HUES6 (cell line): ENCODE measurements at regions not wholly inside any gene's neighbourhood (a gene's known extent, or its start where the extent isn't known, plus 50 kb on each side); places are given as distances from the start of the nearest gene placed in this dataset.

Experiments used
- H3K27ac ChIP-seq: 2 replicates; pipeline ENCODE4 v1.7.0; 2013; ENCODE audit warnings: low read depth, mild to moderate bottlenecking, low read length, inconsistent platforms
- H3K27me3 ChIP-seq: 2 replicates; pipeline ENCODE4 v1.6.1; 2013; ENCODE audit warnings: low read length; ENCODE audit not compliant: control insufficient read depth, insufficient read depth
- H3K36me3 ChIP-seq: 2 replicates; pipeline ENCODE4 v1.6.1; 2013; ENCODE audit warnings: low read length; ENCODE audit not compliant: control insufficient read depth, insufficient read depth
- H3K4me1 ChIP-seq: 2 replicates; pipeline ENCODE4 v1.6.1; 2013; ENCODE audit warnings: low read length; ENCODE audit not compliant: control insufficient read depth, insufficient read depth
- H3K4me3 ChIP-seq: 2 replicates; pipeline ENCODE4 v1.5.1; 2013; ENCODE audit warnings: low read depth, low read length
- H3K9ac ChIP-seq: one replicate; pipeline ENCODE4 v1.6.1; 2013; ENCODE audit warnings: mild to moderate bottlenecking, low read length
- H3K9me3 ChIP-seq: 2 replicates; pipeline ENCODE4 v1.6.1; 2013; ENCODE audit warnings: low read depth, low read length; ENCODE audit not compliant: control insufficient read depth, insufficient read depth

GRCh38 chr20:11581271-11581670 lies 336.4 kb upstream of the BTBD3 start:
- no peaks in the 10 kb centered on the region for H3K4me1 ChIP-seq
- no peaks in the 10 kb centered on the region for H3K27me3 ChIP-seq
- no peak overlapping the region for H3K27ac ChIP-seq
- H3K4me3 ChIP-seq = no peak overlapping the region
- no peaks in the 10 kb centered on the region for H3K36me3 ChIP-seq
- no peaks in the 10 kb centered on the region for H3K9me3 ChIP-seq
- no peak overlapping the region for H3K9ac ChIP-seq

GRCh38 chr20:11582060-11582459 lies 335.6 kb upstream of the BTBD3 start:
- Histone ChIP-seq H3K4me1 (no peaks in the 10 kb centered on the region), H3K27me3 (no peaks in the 10 kb centered on the region), H3K36me3 (no peaks in the 10 kb centered on the region), H3K9ac (no peak overlapping the region), H3K9me3 (no peaks in the 10 kb centered on the region), H3K27ac (no peak overlapping the region), H3K4me3 (no peak overlapping the region)

- H3K4me1 ChIP-seq = no peaks in the 10 kb centered on the region
- H3K9me3 ChIP-seq = no peaks in the 10 kb centered on the region
- H3K27me3 ChIP-seq = no peaks in the 10 kb centered on the region
- no peaks in the 10 kb centered on the region for H3K36me3 ChIP-seq
- H3K4me3 ChIP-seq = no peak overlapping the region
- H3K27ac ChIP-seq = no peak overlapping the region
- H3K9ac ChIP-seq = no peak overlapping the region
Observed at GRCh38 chr20:11585752-11586352, 331.8 kb upstream of the BTBD3 start.

GRCh38 chr20:11588875-11589274 lies 328.8 kb upstream of the BTBD3 start:
- Histone ChIP-seq H3K9ac (no peak overlapping the region), H3K36me3 (no peaks in the 10 kb centered on the region), H3K27me3 (no peaks in the 10 kb centered on the region), H3K4me3 (no peak overlapping the region), H3K9me3 (no peaks in the 10 kb centered on the region), H3K4me1 (no peaks in the 10 kb centered on the region), H3K27ac (no peak overlapping the region)

GRCh38 chr20:11591965-11592364 lies 325.7 kb upstream of the BTBD3 start:
- H3K27me3 ChIP-seq = no peaks in the 10 kb centered on the region
- H3K4me1 ChIP-seq = no peaks in the 10 kb centered on the region
- no peak overlapping the region for H3K27ac ChIP-seq
- no peak overlapping the region for H3K9ac ChIP-seq
- H3K4me3 ChIP-seq = no peak overlapping the region
- no peaks in the 10 kb centered on the region for H3K9me3 ChIP-seq
- no peaks in the 10 kb centered on the region for H3K36me3 ChIP-seq

- Histone ChIP-seq H3K36me3 (no peaks in the 10 kb centered on the region), H3K27ac (no peak overlapping the region), H3K9ac (no peak overlapping the region), H3K9me3 (no peaks in the 10 kb centered on the region), H3K4me3 (no peak overlapping the region), H3K4me1 (no peaks in the 10 kb centered on the region; the same call in 1 of the 2 replicates), H3K27me3 (no peaks in the 10 kb centered on the region)
Observed at GRCh38 chr20:11604339-11604738, 313.4 kb upstream of the BTBD3 start.

- Histone ChIP-seq H3K27me3 (no peaks in the 10 kb centered on the region), H3K4me3 (no peak overlapping the region), H3K9me3 (no peaks in the 10 kb centered on the region), H3K9ac (no peak overlapping the region), H3K4me1 (no peaks in the 10 kb centered on the region; the same call in 1 of the 2 replicates), H3K36me3 (no peaks in the 10 kb centered on the region), H3K27ac (no peak overlapping the region)
Observed at GRCh38 chr20:11607047-11607446, 310.6 kb upstream of the BTBD3 start.

- Histone ChIP-seq H3K36me3 (no peaks in the 10 kb centered on the region), H3K4me1 (no peaks in the 10 kb centered on the region), H3K9me3 (no peaks in the 10 kb centered on the region), H3K27me3 (no peaks in the 10 kb centered on the region), H3K4me3 (no peak overlapping the region), H3K9ac (no peak overlapping the region), H3K27ac (no peak overlapping the region)
Observed at GRCh38 chr20:11608736-11609135, 309.0 kb upstream of the BTBD3 start.

- H3K9me3 ChIP-seq = no peaks in the 10 kb centered on the region
- no peaks in the 10 kb centered on the region for H3K36me3 ChIP-seq
- no peaks in the 10 kb centered on the region for H3K4me1 ChIP-seq
- H3K27ac ChIP-seq = no peak overlapping the region
- H3K27me3 ChIP-seq = no peaks in the 10 kb centered on the region
- no peak overlapping the region for H3K9ac ChIP-seq
- H3K4me3 ChIP-seq = no peak overlapping the region
Observed at GRCh38 chr20:11624704-11625103, 293.0 kb upstream of the BTBD3 start.

- no peaks in the 10 kb centered on the region for H3K27me3 ChIP-seq
- no peaks in the 10 kb centered on the region for H3K9me3 ChIP-seq
- no peaks in the 10 kb centered on the region for H3K36me3 ChIP-seq
- no peak overlapping the region for H3K9ac ChIP-seq
- no peak overlapping the region for H3K27ac ChIP-seq
- H3K4me3 ChIP-seq = no peak overlapping the region
- H3K4me1 ChIP-seq = no peaks in the 10 kb centered on the region
Observed at GRCh38 chr20:11626551-11626950, 291.1 kb upstream of the BTBD3 start.

GRCh38 chr20:11642866-11643265 lies 274.8 kb upstream of the BTBD3 start:
- Histone ChIP-seq H3K4me1 (no peaks in the 10 kb centered on the region), H3K9ac (no peak overlapping the region), H3K36me3 (no peaks in the 10 kb centered on the region), H3K27ac (no peak overlapping the region), H3K27me3 (no peaks in the 10 kb centered on the region), H3K9me3 (no peaks in the 10 kb centered on the region), H3K4me3 (no peak overlapping the region)

GRCh38 chr20:11646359-11646758 lies 271.3 kb upstream of the BTBD3 start:
- peaks cover 5% of the 10 kb centered on the region for H3K4me1 ChIP-seq
- H3K27ac ChIP-seq = no peak overlapping the region
- H3K36me3 ChIP-seq = no peaks in the 10 kb centered on the region
- H3K9ac ChIP-seq = no peak overlapping the region
- no peaks in the 10 kb centered on the region for H3K27me3 ChIP-seq
- H3K4me3 ChIP-seq = no peak overlapping the region
- H3K9me3 ChIP-seq = no peaks in the 10 kb centered on the region
